MCF 10A (cell line): ENCODE measurements at regions not wholly inside any gene's neighbourhood (a gene's known extent, or its start where the extent isn't known, plus 50 kb on each side); places are given as distances from the start of the nearest gene placed in this dataset.

ENCODE experiments used
- BruUV-seq: library from RNA; stranded (reverse); fragments of 400-500 nt; replicated peaks from 2 replicates; lab custom pipeline; 2021; lab: Mats Ljungman, UMichigan
- CTCF ChIA-PET: fragments of 300-600 bp; sonication (Branson Sonifier 250); formaldehyde crosslinking; extraction: SDS; loops from one replicate; lab custom pipeline; 2021; ENCODE audit warnings: antibody characterized with exemption, inconsistent platforms; lab: Yijun Ruan, JAX
- POLR2A ChIA-PET: fragments of 300-600, 350-650 bp; sonication (Branson Sonifier 250); formaldehyde crosslinking; extraction: SDS; loops from one replicate; lab custom pipeline; 2020; ENCODE audit warnings: antibody characterized with exemption, inconsistent platforms; lab: Yijun Ruan, JAX
- DNase-seq: peaks from one replicate; pipeline ENCODE4 v3.0.0-alpha.2; 2018; ENCODE audit not compliant: unreplicated experiment
- H3K27ac Mint-ChIP-seq: one replicate; pipeline ENCODE4 v1.8.0; 2022; ENCODE audit warnings: mild to moderate bottlenecking, low read depth, mixed read lengths; ENCODE audit not compliant: unreplicated experiment
- H3K27me3 Mint-ChIP-seq: one replicate; pipeline ENCODE4 v1.8.0; 2022; ENCODE audit warnings: mixed read lengths; ENCODE audit not compliant: insufficient read depth, unreplicated experiment
- H3K36me3 Mint-ChIP-seq: one replicate; pipeline ENCODE4 v1.8.0; 2022; ENCODE audit warnings: mild to moderate bottlenecking, moderate library complexity, mixed read lengths; ENCODE audit not compliant: insufficient read depth, unreplicated experiment
- H3K4me1 Mint-ChIP-seq: one replicate; pipeline ENCODE4 v1.8.0; 2022; ENCODE audit warnings: mixed read lengths; ENCODE audit not compliant: insufficient read depth, unreplicated experiment
- H3K4me3 Mint-ChIP-seq: one replicate; pipeline ENCODE4 v1.8.0; 2022; ENCODE audit warnings: mild to moderate bottlenecking, moderate library complexity, mixed read lengths; ENCODE audit not compliant: unreplicated experiment
- H3K9me3 Mint-ChIP-seq: one replicate; pipeline ENCODE4 v1.8.0; 2022; ENCODE audit warnings: mixed read lengths; ENCODE audit not compliant: unreplicated experiment
- CTCF ChIP-seq: fragments of 200-600 bp; IDR thresholded peaks from one replicate; pipeline ENCODE4 v1.8.0; 2022; ENCODE audit warnings: antibody characterized with exemption, mild to moderate bottlenecking; ENCODE audit not compliant: unreplicated experiment
- intact Hi-C: fragments of 100-400 bp; cut with micrococcal nuclease; formaldehyde crosslinking; loops from 2 replicates; pipeline ENCODE4 v1.14.1; 2022

GRCh38 chr6:21868226-21868625, 274.7 kb downstream of the SOX4 start:
- POLR2A ChIA-PET: interaction anchor here (0.8 to 3.0 kb wide), 6 partner anchors 11 to 274 kb away, joined by 3 to 15 read pairs (median 6); partner anchors contain the start of gene SOX4

GRCh38 chr6:21869085-21869771, 275.7 kb downstream of the SOX4 start:
- intact Hi-C loops: no loop called here
- no peak overlapping the region for H3K4me3 Mint-ChIP-seq
- peak; percentile 88 for DNase-seq
- no peaks in the 10 kb centered on the region for H3K27me3 Mint-ChIP-seq
- BruUV-seq: no TSS peak
- peaks cover 23% of the 10 kb centered on the region for H3K4me1 Mint-ChIP-seq
- CTCF ChIA-PET: interaction anchor here (0.6 kb wide), 2 partner anchors 16 kb away, joined by 3 read pairs; no protein-coding TSS in a partner anchor
- POLR2A ChIA-PET: interaction anchor here (0.6 to 3.0 kb wide), 14 partner anchors 12 to 275 kb away, joined by 3 to 15 read pairs (median 4); partner anchors contain the start of gene SOX4
- H3K36me3 Mint-ChIP-seq: no peaks in the 10 kb centered on the region
- peak overlapping the region; percentile 44 for H3K27ac Mint-ChIP-seq
- TF ChIP-seq CTCF: no peak
- no peaks in the 10 kb centered on the region for H3K9me3 Mint-ChIP-seq

More at GRCh38 chr6:21868226-21868625, 274.7 kb downstream of the SOX4 start:
- CTCF ChIA-PET: interaction anchor here (0.6 kb wide), 1 partner anchor 15 kb away, joined by 3 read pairs; no protein-coding TSS in a partner anchor
- no peaks in the 10 kb centered on the region for H3K9me3 Mint-ChIP-seq
- BruUV-seq: no TSS peak
- no peaks in the 10 kb centered on the region for H3K36me3 Mint-ChIP-seq
- TF ChIP-seq CTCF: no peak
- H3K27ac Mint-ChIP-seq: no peak overlapping the region
- H3K27me3 Mint-ChIP-seq: no peaks in the 10 kb centered on the region
- H3K4me1 Mint-ChIP-seq: peaks cover 16% of the 10 kb centered on the region
- intact Hi-C loops: no loop called here
- DNase-seq: no peak
- H3K4me3 Mint-ChIP-seq: no peak overlapping the region

- no peaks in the 10 kb centered on the region for H3K27me3 Mint-ChIP-seq
- intact Hi-C loops: no loop called here
- no peak for DNase-seq
- no peak for TF ChIP-seq CTCF
- no TSS peak for BruUV-seq
- H3K36me3 Mint-ChIP-seq: no peaks in the 10 kb centered on the region
- H3K4me3 Mint-ChIP-seq: no peak overlapping the region
- no peaks in the 10 kb centered on the region for H3K9me3 Mint-ChIP-seq
- no peak overlapping the region for H3K27ac Mint-ChIP-seq
- ChIA-PET CTCF (interaction anchor here (0.6 to 1.2 kb wide), 2 partner anchors 15 to 1576 kb away, joined by 3 read pairs; no protein-coding TSS in a partner anchor), POLR2A (interaction anchor here (0.6 to 3.0 kb wide), 12 partner anchors 13 to 276 kb away, joined by 3 to 15 read pairs (median 4); partner anchors contain the start of gene SOX4)
- H3K4me1 Mint-ChIP-seq: peaks cover 23% of the 10 kb centered on the region
Observed at GRCh38 chr6:21870076-21870730, 276.7 kb downstream of the SOX4 start.

GRCh38 chr6:21871831-21872230, 278.3 kb downstream of the SOX4 start:
- H3K4me3 Mint-ChIP-seq: no peak overlapping the region
- no peak for DNase-seq
- POLR2A ChIA-PET: interaction anchor here (3.2 kb wide), 1 partner anchor 14 kb away, joined by 17 read pairs; no protein-coding TSS in a partner anchor
- CTCF ChIA-PET: interaction anchor here (0.6 kb wide), 1 partner anchor 98 kb away, joined by 4 read pairs; no protein-coding TSS in a partner anchor
- H3K9me3 Mint-ChIP-seq: peaks cover 9% of the 10 kb centered on the region
- TF ChIP-seq CTCF: no peak
- no peaks in the 10 kb centered on the region for H3K36me3 Mint-ChIP-seq
- intact Hi-C loops: no loop called here
- peaks cover 23% of the 10 kb centered on the region for H3K4me1 Mint-ChIP-seq
- H3K27me3 Mint-ChIP-seq: no peaks in the 10 kb centered on the region
- BruUV-seq: no TSS peak
- no peak overlapping the region for H3K27ac Mint-ChIP-seq
